ENCODE measurements at regions not wholly inside any gene's neighbourhood (a gene's known extent, or its start where the extent isn't known, plus 50 kb on each side); places are given as distances from the start of the nearest gene placed in this dataset.
"Not testable (repeated sequence)": the region's sequence is repeated elsewhere in the genome, so short reads cannot be mapped to it uniquely, and the experiment has no call there.

- DNase-seq, result no peak
These were observed 118.1 kb upstream of the NEIL3 start for GRCh38 chr4:177191586-177191985.

- no peak for DNase-seq
These were observed 117.7 kb upstream of the NEIL3 start for GRCh38 chr4:177191991-177192390.

GRCh38 chr4:177193024-177193715 lies 116.5 kb upstream of the NEIL3 start:
- not testable (repeated sequence) for DNase-seq

GRCh38 chr4:177194906-177195305 lies 114.8 kb upstream of the NEIL3 start:
- no peak for DNase-seq

GRCh38 chr4:177196615-177197014 lies 113.1 kb upstream of the NEIL3 start:
- DNase-seq, result no peak

- no peak for DNase-seq
These were observed 108.1 kb upstream of the NEIL3 start for GRCh38 chr4:177201614-177202013.

- no peak for DNase-seq
These were observed 105.5 kb upstream of the NEIL3 start for GRCh38 chr4:177204126-177204525.

GRCh38 chr4:177214935-177215334 lies 94.7 kb upstream of the NEIL3 start:
- DNase-seq, result no peak

GRCh38 chr4:177220376-177220775 lies 89.3 kb upstream of the NEIL3 start:
- no peak for DNase-seq

- DNase-seq, result no peak
These were observed 86.9 kb upstream of the NEIL3 start for GRCh38 chr4:177222781-177223180.

GRCh38 chr4:177225605-177226004 lies 84.1 kb upstream of the NEIL3 start:
- DNase-seq, result no peak

GRCh38 chr4:177227636-177228035 lies 82.0 kb upstream of the NEIL3 start:
- no peak for DNase-seq

- DNase-seq, result no peak
These were observed 81.1 kb upstream of the NEIL3 start for GRCh38 chr4:177228599-177228998.

GRCh38 chr4:177229331-177229730 lies 80.3 kb upstream of the NEIL3 start:
- no peak for DNase-seq

- no peak for DNase-seq
These were observed 77.2 kb upstream of the NEIL3 start for GRCh38 chr4:177232473-177232872.

GRCh38 chr4:177235026-177235425 lies 74.6 kb upstream of the NEIL3 start:
- DNase-seq, result no peak

- no peak for DNase-seq
These were observed 72.8 kb upstream of the NEIL3 start for GRCh38 chr4:177236886-177237285.

- no peak for DNase-seq
These were observed 72.4 kb upstream of the NEIL3 start for GRCh38 chr4:177237291-177237690.

- no peak for DNase-seq
These were observed 70.2 kb upstream of the NEIL3 start for GRCh38 chr4:177239477-177239876.

- no peak for DNase-seq
These were observed 69.8 kb upstream of the NEIL3 start for GRCh38 chr4:177239878-177240277.

GRCh38 chr4:177242651-177243286 lies 66.9 kb upstream of the NEIL3 start:
- DNase-seq, result no peak

- no peak for DNase-seq
These were observed 62.8 kb upstream of the NEIL3 start for GRCh38 chr4:177246641-177247584.

GRCh38 chr4:177250056-177250696 lies 59.5 kb upstream of the NEIL3 start:
- DNase-seq, result peak; percentile 63
